ENCODE measurements at regions not wholly inside any gene's neighbourhood (a gene's known extent, or its start where the extent isn't known, plus 50 kb on each side); places are given as distances from the start of the nearest gene placed in this dataset.

DNA sequence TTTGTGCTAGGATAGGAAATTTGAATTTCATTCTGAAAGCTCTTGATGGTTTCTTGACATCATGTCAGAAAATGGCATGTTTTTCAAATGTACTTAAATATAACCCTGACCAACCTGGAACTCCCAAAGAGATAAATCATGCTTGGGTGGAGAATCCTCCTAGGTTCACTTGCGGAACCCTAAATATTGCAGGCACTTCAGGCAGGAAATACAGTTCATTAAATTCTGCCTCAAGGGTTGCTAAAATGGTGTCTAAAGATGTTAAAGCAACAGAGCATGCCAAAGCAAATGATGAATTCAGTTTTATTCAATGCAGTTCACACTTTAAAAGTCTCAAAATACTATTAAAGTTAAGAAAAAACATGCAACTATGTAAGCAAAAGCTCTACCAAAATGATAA lies 415.9 kb downstream of the SLITRK6 start:
- Histone ChIP-seq H2AFZ (ENCODE audit: low read depth, low read length, poor library complexity, severe bottlenecking) (no peak overlapping the region), H3K9me2 (ENCODE audit: insufficient read depth) (no peaks in the 10 kb centered on the region), H3K27me3 (ENCODE audit: insufficient read depth, low read length) (no peaks in the 10 kb centered on the region), H3K79me2 (ENCODE audit: insufficient read depth, low read length) (no peaks in the 10 kb centered on the region), H3K4me2 (ENCODE audit: low read length) (no peak overlapping the region), H3K9ac (ENCODE audit: low read length) (no peak overlapping the region), H3K36me3 (ENCODE audit: control insufficient read depth in 1 of 2, insufficient read depth in 2 of 2, low read length in 2 of 2) (no peaks in the 10 kb centered on the region), H3K4me1 (ENCODE audit: control insufficient read depth in 1 of 2, insufficient read depth in 2 of 2, low read length in 2 of 2) (no peaks in the 10 kb centered on the region), H4K20me1 (ENCODE audit: insufficient read depth) (no peaks in the 10 kb centered on the region), H3K9me3 (ENCODE audit: control insufficient read depth in 1 of 2, insufficient read depth in 1 of 2, low read depth in 1 of 2, low read length in 2 of 2) (peaks cover 0 to 3% of the 10 kb centered on the region in 2 experiments; a peak in 1 of 4 replicates), H3K27ac (ENCODE audit: low read depth, low read length) (no peak overlapping the region), H3K4me3 (replicated peaks in 1 of 2; ENCODE audit: low read depth in 1 of 2, low read length in 2 of 2) (no peak overlapping the region)
- ATAC-seq (no peak), DNase-seq (ENCODE audit: low read depth, low spot score) (no peak)
- CTCF ChIA-PET = no interaction called here
- intact Hi-C loops (cut with micrococcal nuclease) = no loop called here
- TF ChIP-seq JUND (IDR thresholded peaks at IDR 0.05) = no peak
- no TSS peak for BruUV-seq (replicated peaks)
- POLR2A ChIA-PET = no interaction called here
- RAD21 ChIA-PET (ENCODE audit: low non-redundant PET in 1 of 2, low total read pairs in 2 of 2, uncharacterized antibody in 2 of 2, unreplicated experiment in 2 of 2) = no interaction called here

DNA sequence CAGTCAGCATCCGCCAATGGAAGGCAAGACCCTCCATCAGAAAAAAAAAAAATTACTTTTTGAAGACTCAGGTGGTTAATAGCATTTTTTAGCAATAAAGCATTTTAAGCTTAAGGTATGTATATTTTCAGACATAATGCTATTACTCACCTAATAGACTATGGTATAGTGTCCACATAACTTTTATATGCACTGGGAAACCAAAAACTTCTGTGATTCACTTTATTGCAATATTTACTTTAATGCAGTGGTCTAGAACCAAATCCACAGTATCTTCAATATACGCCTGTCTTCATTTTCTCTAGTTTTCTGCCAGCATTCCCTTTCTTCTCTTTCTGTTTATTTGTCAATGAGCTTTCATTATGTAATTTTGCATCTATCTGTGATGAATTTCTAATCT lies 418.1 kb downstream of the SLITRK6 start:
- Histone ChIP-seq H3K27me3 (ENCODE audit: insufficient read depth, low read length) (no peaks in the 10 kb centered on the region), H3K4me1 (ENCODE audit: control insufficient read depth in 1 of 2, insufficient read depth in 2 of 2, low read length in 2 of 2) (no peaks in the 10 kb centered on the region), H2AFZ (ENCODE audit: low read depth, low read length, poor library complexity, severe bottlenecking) (no peak overlapping the region), H3K4me2 (ENCODE audit: low read length) (no peak overlapping the region), H4K20me1 (ENCODE audit: insufficient read depth) (no peaks in the 10 kb centered on the region), H3K27ac (ENCODE audit: low read depth, low read length) (no peak overlapping the region), H3K9me2 (ENCODE audit: insufficient read depth) (no peaks in the 10 kb centered on the region), H3K9ac (ENCODE audit: low read length) (no peak overlapping the region), H3K36me3 (ENCODE audit: control insufficient read depth in 1 of 2, insufficient read depth in 2 of 2, low read length in 2 of 2) (no peaks in the 10 kb centered on the region), H3K4me3 (replicated peaks in 1 of 2; ENCODE audit: low read depth in 1 of 2, low read length in 2 of 2) (no peak overlapping the region), H3K79me2 (ENCODE audit: insufficient read depth, low read length) (no peaks in the 10 kb centered on the region), H3K9me3 (ENCODE audit: control insufficient read depth in 1 of 2, insufficient read depth in 1 of 2, low read depth in 1 of 2, low read length in 2 of 2) (no peaks in the 10 kb centered on the region)
- BruUV-seq (replicated peaks) = no TSS peak
- intact Hi-C loops (cut with micrococcal nuclease) = no loop called here
- CTCF ChIA-PET = no interaction called here
- POLR2A ChIA-PET = no interaction called here
- TF ChIP-seq SP1 (IDR thresholded peaks at IDR 0.05; ENCODE audit: low read depth) (no peak), YY1 (IDR thresholded peaks at IDR 0.05; ENCODE audit: extremely low read depth, insufficient replicate concordance, low read depth, low read length) (no peak), ZNF274 (IDR thresholded peaks at IDR 0.05; ENCODE audit: low read depth, low read length) (no peak), POLR2AphosphoS5 (IDR thresholded peaks at IDR 0.05; ENCODE audit: low read depth, low read length) (no peak), FOSL1 (IDR thresholded peaks at IDR 0.05; ENCODE audit: low read depth) (no peak), ELF1 (IDR thresholded peaks at IDR 0.05; ENCODE audit: borderline replicate concordance, low read depth) (no peak), SIN3A (IDR thresholded peaks at IDR 0.05; ENCODE audit: low read depth) (no peak)
- TF ChIP-seq, protein P1, sequence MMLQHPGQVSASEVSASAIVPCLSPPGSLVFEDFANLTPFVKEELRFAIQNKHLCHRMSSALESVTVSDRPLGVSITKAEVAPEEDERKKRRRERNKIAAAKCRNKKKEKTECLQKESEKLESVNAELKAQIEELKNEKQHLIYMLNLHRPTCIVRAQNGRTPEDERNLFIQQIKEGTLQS (IDR thresholded peaks at IDR 0.05) = no peak
- TF ChIP-seq, protein P2, sequence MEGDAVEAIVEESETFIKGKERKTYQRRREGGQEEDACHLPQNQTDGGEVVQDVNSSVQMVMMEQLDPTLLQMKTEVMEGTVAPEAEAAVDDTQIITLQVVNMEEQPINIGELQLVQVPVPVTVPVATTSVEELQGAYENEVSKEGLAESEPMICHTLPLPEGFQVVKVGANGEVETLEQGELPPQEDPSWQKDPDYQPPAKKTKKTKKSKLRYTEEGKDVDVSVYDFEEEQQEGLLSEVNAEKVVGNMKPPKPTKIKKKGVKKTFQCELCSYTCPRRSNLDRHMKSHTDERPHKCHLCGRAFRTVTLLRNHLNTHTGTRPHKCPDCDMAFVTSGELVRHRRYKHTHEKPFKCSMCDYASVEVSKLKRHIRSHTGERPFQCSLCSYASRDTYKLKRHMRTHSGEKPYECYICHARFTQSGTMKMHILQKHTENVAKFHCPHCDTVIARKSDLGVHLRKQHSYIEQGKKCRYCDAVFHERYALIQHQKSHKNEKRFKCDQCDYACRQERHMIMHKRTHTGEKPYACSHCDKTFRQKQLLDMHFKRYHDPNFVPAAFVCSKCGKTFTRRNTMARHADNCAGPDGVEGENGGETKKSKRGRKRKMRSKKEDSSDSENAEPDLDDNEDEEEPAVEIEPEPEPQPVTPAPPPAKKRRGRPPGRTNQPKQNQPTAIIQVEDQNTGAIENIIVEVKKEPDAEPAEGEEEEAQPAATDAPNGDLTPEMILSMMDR (IDR thresholded peaks at IDR 0.05 in 2 of 3, conservative IDR thresholded peaks at IDR 0.05 in 1 of 3; ENCODE audit: borderline replicate concordance in 1 of 3, insufficient read depth in 1 of 3, low read depth in 2 of 3, low read length in 2 of 3) = no peak
- no peak for DNase-seq (ENCODE audit: low read depth, low spot score)
- no peak for ATAC-seq
- RAD21 ChIA-PET (ENCODE audit: low non-redundant PET in 1 of 2, low total read pairs in 2 of 2, uncharacterized antibody in 2 of 2, unreplicated experiment in 2 of 2) = no interaction called here

All from HCT116 (cell line).